CD4-positive, alpha-beta memory T cell (primary cell): ENCODE measurements at regions not wholly inside any gene's neighbourhood (a gene's known extent, or its start where the extent isn't known, plus 50 kb on each side); places are given as distances from the start of the nearest gene placed in this dataset.

ENCODE experiments used
- CTCF ChIA-PET: fragments of 350-600 bp; sonication (Branson Sonifier 250); formaldehyde crosslinking; loops from one replicate; lab custom pipeline; 2021; ENCODE audit warnings: inconsistent platforms; ENCODE audit not compliant: partially characterized antibody; lab: Charles Lee
- POLR2A ChIA-PET: fragments of 350-600 bp; sonication (Branson Sonifier 250); formaldehyde crosslinking; loops from one replicate; lab custom pipeline; 2021; ENCODE audit not compliant: partially characterized antibody; lab: Charles Lee
- DNase-seq, 5 donors: peaks; one replicate each; pipeline versions ENCODE4 v3.0.0 to v3.0.0-alpha.2; 2020 to 2022; ENCODE audit warnings: mixed read lengths in 1 of 5
- H3K27ac ChIP-seq: one replicate; pipeline ENCODE4 v1.7.0; 2013; ENCODE audit warnings: low read depth, low read length
- H3K27me3 ChIP-seq: 2 replicates; pipeline ENCODE4 v1.7.0; 2013; ENCODE audit warnings: mild to moderate bottlenecking, low read length, moderate library complexity; ENCODE audit not compliant: insufficient read depth
- H3K36me3 ChIP-seq: 2 replicates; pipeline ENCODE4 v1.7.0; 2013; ENCODE audit warnings: mild to moderate bottlenecking, low read length, moderate library complexity; ENCODE audit not compliant: insufficient read depth
- H3K4me1 ChIP-seq: 2 replicates; pipeline ENCODE4 v1.7.0; 2013; ENCODE audit warnings: mild to moderate bottlenecking, low read length, moderate library complexity; ENCODE audit not compliant: insufficient read depth
- H3K4me3 ChIP-seq, 2 donors: one replicate each; pipeline ENCODE4 v1.7.0; 2013; ENCODE audit warnings: low read length in 2 of 2, mild to moderate bottlenecking in 1 of 2
- H3K9me3 ChIP-seq, 2 donors: one replicate each; pipeline ENCODE4 v1.7.0; 2013; ENCODE audit warnings: low read length in 2 of 2, control low read depth in 1 of 2; ENCODE audit not compliant: control insufficient read depth in 1 of 2
- H3K27ac Mint-ChIP-seq, 7 donors: one replicate each; pipeline ENCODE4 v1.8.0; 2020 to 2021; ENCODE audit warnings: mixed read lengths in 7 of 7, mild to moderate bottlenecking in 6 of 7, inconsistent platforms in 3 of 7, moderate library complexity in 3 of 7
- H3K27me3 Mint-ChIP-seq, 2 donors: one replicate each; pipeline ENCODE4 v1.8.0; 2020 to 2021; ENCODE audit warnings: mixed read lengths in 2 of 2
- H3K36me3 Mint-ChIP-seq, 2 donors: one replicate each; pipeline ENCODE4 v1.8.0; 2020 to 2021; ENCODE audit warnings: mixed read lengths in 2 of 2, inconsistent platforms in 1 of 2, mild to moderate bottlenecking in 1 of 2
- H3K4me1 Mint-ChIP-seq, 4 donors: one replicate each; pipeline ENCODE4 v1.8.0; 2020 to 2021; ENCODE audit warnings: mixed read lengths in 4 of 4, mild to moderate bottlenecking in 1 of 4
- H3K4me3 Mint-ChIP-seq, 8 donors: one replicate each; pipeline ENCODE4 v1.8.0; 2020 to 2021; ENCODE audit warnings: mixed read lengths in 8 of 8, mild to moderate bottlenecking in 7 of 8, moderate library complexity in 6 of 8, inconsistent platforms in 3 of 8
- H3K9me3 Mint-ChIP-seq, 8 donors: one replicate each; pipeline ENCODE4 v1.8.0; 2020 to 2021; ENCODE audit warnings: mixed read lengths in 8 of 8, mild to moderate bottlenecking in 5 of 8, inconsistent platforms in 3 of 8, moderate library complexity in 1 of 8
- intact Hi-C: fragments of 100-400 bp; cut with micrococcal nuclease; formaldehyde crosslinking; loops from one replicate; pipeline ENCODE4 v1.15.1; 2023

- intact Hi-C loops: no loop called here
- Histone ChIP-seq H3K4me3 (no peak overlapping the region), H3K4me1 (no peaks in the 10 kb centered on the region), H3K27ac (no peak overlapping the region), H3K27me3 (no peaks in the 10 kb centered on the region), H3K9me3 (no peaks in the 10 kb centered on the region), H3K36me3 (no peaks in the 10 kb centered on the region)
- ChIA-PET CTCF (interaction anchor here (1.3 kb wide), 1 partner anchor 10 kb away, joined by 4 read pairs; no protein-coding TSS in a partner anchor), POLR2A (no interaction called here)
- no peaks in the 10 kb centered on the region for H3K36me3 Mint-ChIP-seq
- peaks cover 0 to 2% of the 10 kb centered on the region in 2 donors for H3K27me3 Mint-ChIP-seq
- peaks cover 0 to 3% (median 0%) of the 10 kb centered on the region in 8 donors for H3K9me3 Mint-ChIP-seq
- H3K4me3 Mint-ChIP-seq: no peak overlapping the region
- H3K27ac Mint-ChIP-seq: no peak overlapping the region
- DNase-seq: no peak
- H3K4me1 Mint-ChIP-seq: no peaks in the 10 kb centered on the region
Observed at GRCh38 chr2:16257322-16258028, 317.1 kb downstream of the MYCN start.

DNA sequence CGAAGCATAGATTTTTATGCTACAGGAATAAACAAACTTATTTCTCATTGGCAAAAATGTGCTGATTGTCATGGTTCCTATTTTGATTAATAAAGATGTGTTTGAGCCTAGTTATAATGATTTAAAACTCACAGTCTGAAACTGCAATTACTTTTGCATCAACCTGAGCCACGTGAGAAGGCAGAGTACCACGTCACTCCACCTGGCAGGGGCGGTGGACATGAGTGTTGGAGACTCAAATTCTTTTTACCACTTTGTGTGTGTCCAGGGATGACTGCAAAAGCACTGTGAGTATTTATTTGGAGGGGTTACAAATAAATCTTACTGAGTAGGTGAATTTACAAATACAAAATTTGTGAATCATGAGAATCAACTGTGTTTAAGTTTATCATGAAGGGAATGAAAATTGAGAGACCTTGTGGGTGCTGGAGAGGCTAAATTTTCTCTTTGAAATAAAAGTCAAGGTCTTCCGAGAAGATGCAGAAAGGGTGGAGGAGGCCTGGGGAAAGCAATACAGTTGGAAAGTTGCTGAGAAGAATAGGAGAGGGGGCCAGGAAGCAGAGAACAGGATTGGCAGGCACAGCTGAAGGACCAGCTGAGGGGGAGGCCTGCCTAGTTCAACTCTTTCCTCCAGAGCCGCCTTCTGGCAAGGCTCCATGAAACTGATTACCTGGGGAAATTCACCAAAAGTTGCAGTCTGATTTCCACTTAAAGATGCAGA, 316.4 kb downstream of the MYCN start:
- H3K27me3 ChIP-seq: no peaks in the 10 kb centered on the region
- no peak for DNase-seq
- Mint-ChIP-seq H3K9me3 (peaks cover 0 to 3% (median 0%) of the 10 kb centered on the region in 8 donors), H3K27me3 (peaks cover 0 to 2% of the 10 kb centered on the region in 2 donors), H3K36me3 (no peaks in the 10 kb centered on the region), H3K4me3 (no peak overlapping the region), H3K27ac (no peak overlapping the region), H3K4me1 (no peaks in the 10 kb centered on the region)
- POLR2A ChIA-PET: no interaction called here
- intact Hi-C loops: no loop called here
- no peaks in the 10 kb centered on the region for H3K4me1 ChIP-seq
- CTCF ChIA-PET: no interaction called here
- no peaks in the 10 kb centered on the region for H3K9me3 ChIP-seq
- H3K4me3 ChIP-seq: no peak overlapping the region
- H3K27ac ChIP-seq: no peak overlapping the region
- H3K36me3 ChIP-seq: no peaks in the 10 kb centered on the region

- CTCF ChIA-PET: no interaction called here
- Histone ChIP-seq H3K27ac (no peak overlapping the region), H3K27me3 (no peaks in the 10 kb centered on the region), H3K4me1 (no peaks in the 10 kb centered on the region), H3K36me3 (no peaks in the 10 kb centered on the region), H3K9me3 (no peaks in the 10 kb centered on the region), H3K4me3 (no peak overlapping the region)
- Mint-ChIP-seq H3K4me1 (no peaks in the 10 kb centered on the region), H3K4me3 (no peak overlapping the region), H3K27me3 (peaks cover 0 to 2% of the 10 kb centered on the region in 2 donors), H3K36me3 (no peaks in the 10 kb centered on the region), H3K27ac (no peak overlapping the region), H3K9me3 (peaks cover 0 to 3% (median 0%) of the 10 kb centered on the region in 8 donors)
- POLR2A ChIA-PET: no interaction called here
- intact Hi-C loops: no loop called here
- DNase-seq: no peak
Observed at GRCh38 chr2:16255120-16255519, 314.8 kb downstream of the MYCN start.

DNA sequence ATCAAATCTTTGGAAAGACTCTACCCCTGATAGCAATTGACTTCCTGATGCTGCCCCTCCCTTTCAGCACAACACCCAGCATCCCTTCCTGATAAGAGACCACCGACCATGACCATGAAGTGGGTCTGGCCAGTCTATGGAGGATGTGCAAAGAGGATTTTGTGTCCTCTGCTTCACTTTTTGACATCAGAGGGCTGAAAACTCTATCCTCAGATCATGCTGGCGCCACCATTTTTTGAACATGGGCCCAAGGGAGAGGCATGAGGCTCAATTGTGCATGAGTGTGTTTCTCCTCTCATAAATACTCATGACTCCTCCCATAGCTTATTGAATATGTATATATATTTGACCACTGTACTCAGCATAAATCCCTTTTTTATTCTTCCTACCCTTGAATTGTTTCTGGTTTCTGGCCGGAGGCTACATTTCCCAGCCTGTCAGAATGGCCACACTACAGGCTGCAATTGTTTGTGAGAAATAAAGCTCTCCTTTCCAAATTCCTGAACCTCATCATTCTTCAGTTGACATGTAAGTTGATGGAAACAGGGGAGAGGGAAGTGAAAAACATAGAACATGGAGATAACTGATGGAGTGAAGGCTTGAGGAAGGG, 314.1 kb downstream of the MYCN start:
- ChIA-PET POLR2A (no interaction called here), CTCF (no interaction called here)
- Histone ChIP-seq H3K9me3 (no peaks in the 10 kb centered on the region), H3K4me1 (no peaks in the 10 kb centered on the region), H3K36me3 (no peaks in the 10 kb centered on the region), H3K27ac (no peak overlapping the region), H3K4me3 (no peak overlapping the region), H3K27me3 (no peaks in the 10 kb centered on the region)
- H3K9me3 Mint-ChIP-seq: peaks cover 0 to 3% (median 0%) of the 10 kb centered on the region in 8 donors
- DNase-seq: no peak
- peaks cover 0 to 2% of the 10 kb centered on the region in 2 donors for H3K27me3 Mint-ChIP-seq
- no peak overlapping the region for H3K4me3 Mint-ChIP-seq
- H3K27ac Mint-ChIP-seq: no peak overlapping the region
- H3K4me1 Mint-ChIP-seq: no peaks in the 10 kb centered on the region
- no peaks in the 10 kb centered on the region for H3K36me3 Mint-ChIP-seq
- intact Hi-C loops: no loop called here

DNA sequence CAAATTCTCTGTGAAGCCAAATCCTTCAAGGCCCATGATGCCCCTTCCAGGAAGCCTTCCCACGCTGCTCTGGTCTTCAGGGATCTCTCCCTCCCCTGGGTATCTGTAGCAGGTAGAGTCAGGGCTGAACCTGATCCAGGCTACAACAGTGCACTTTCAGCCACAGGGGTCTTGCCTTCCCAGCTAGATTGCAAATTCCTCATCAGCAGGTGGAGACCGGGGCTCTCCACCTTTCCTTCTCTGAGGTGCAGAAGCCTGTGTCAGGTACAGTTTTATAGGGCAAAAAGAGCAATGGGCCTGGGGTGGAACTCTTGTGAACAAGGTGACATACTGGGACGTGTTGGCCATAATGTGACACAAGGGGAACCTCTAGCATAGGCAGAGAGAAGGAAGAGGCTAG, 312.9 kb downstream of the MYCN start:
- no peak for DNase-seq
- Mint-ChIP-seq H3K27ac (no peak overlapping the region), H3K36me3 (no peaks in the 10 kb centered on the region), H3K9me3 (peaks cover 0 to 3% (median 0%) of the 10 kb centered on the region in 8 donors), H3K4me3 (no peak overlapping the region), H3K4me1 (no peaks in the 10 kb centered on the region), H3K27me3 (peaks cover 0 to 2% of the 10 kb centered on the region in 2 donors)
- POLR2A ChIA-PET: no interaction called here
- CTCF ChIA-PET: no interaction called here
- intact Hi-C loops: no loop called here
- Histone ChIP-seq H3K27me3 (no peaks in the 10 kb centered on the region), H3K36me3 (no peaks in the 10 kb centered on the region), H3K27ac (no peak overlapping the region), H3K9me3 (no peaks in the 10 kb centered on the region), H3K4me3 (no peak overlapping the region), H3K4me1 (no peaks in the 10 kb centered on the region)

DNA sequence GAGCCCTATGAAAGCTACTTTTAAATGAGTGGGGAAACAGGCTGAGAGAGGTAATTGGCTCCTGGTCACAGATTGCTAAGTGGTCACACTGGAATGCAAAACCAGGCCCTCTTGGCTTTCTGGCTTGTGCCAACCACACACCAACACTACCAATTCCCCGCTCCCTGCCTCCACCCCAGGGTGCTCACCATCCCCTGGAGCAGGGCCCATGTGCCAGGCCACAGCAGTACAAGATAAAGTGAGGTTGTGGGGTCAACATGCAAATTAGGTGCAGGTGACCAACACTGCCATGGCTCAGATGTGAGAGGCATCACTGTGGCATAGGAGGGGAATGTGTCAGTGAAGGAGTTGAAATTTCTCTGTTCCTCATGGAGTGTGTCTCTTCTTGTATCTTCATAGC, 312.5 kb downstream of the MYCN start:
- H3K4me3 Mint-ChIP-seq: no peak overlapping the region
- H3K9me3 Mint-ChIP-seq: peaks cover 0 to 3% (median 0%) of the 10 kb centered on the region in 8 donors
- H3K36me3 ChIP-seq: no peaks in the 10 kb centered on the region
- DNase-seq: no peak
- H3K4me1 ChIP-seq: no peaks in the 10 kb centered on the region
- no peaks in the 10 kb centered on the region for H3K36me3 Mint-ChIP-seq
- H3K27me3 Mint-ChIP-seq: peaks cover 0 to 2% of the 10 kb centered on the region in 2 donors
- H3K27ac ChIP-seq: no peak overlapping the region
- no peak overlapping the region for H3K4me3 ChIP-seq
- H3K4me1 Mint-ChIP-seq: no peaks in the 10 kb centered on the region
- no peaks in the 10 kb centered on the region for H3K9me3 ChIP-seq
- no peaks in the 10 kb centered on the region for H3K27me3 ChIP-seq
- POLR2A ChIA-PET: no interaction called here
- H3K27ac Mint-ChIP-seq: no peak overlapping the region
- CTCF ChIA-PET: no interaction called here
- intact Hi-C loops: no loop called here

- Histone ChIP-seq H3K4me3 (no peak overlapping the region), H3K36me3 (no peaks in the 10 kb centered on the region), H3K9me3 (no peaks in the 10 kb centered on the region), H3K27ac (no peak overlapping the region), H3K4me1 (no peaks in the 10 kb centered on the region), H3K27me3 (no peaks in the 10 kb centered on the region)
- H3K4me1 Mint-ChIP-seq: no peaks in the 10 kb centered on the region
- H3K9me3 Mint-ChIP-seq: peaks cover 0 to 3% (median 0%) of the 10 kb centered on the region in 8 donors
- intact Hi-C loops: no loop called here
- CTCF ChIA-PET: no interaction called here
- no peak overlapping the region for H3K27ac Mint-ChIP-seq
- no peak for DNase-seq
- POLR2A ChIA-PET: no interaction called here
- peaks cover 0 to 2% of the 10 kb centered on the region in 2 donors for H3K27me3 Mint-ChIP-seq
- no peaks in the 10 kb centered on the region for H3K36me3 Mint-ChIP-seq
- no peak overlapping the region for H3K4me3 Mint-ChIP-seq
Observed at GRCh38 chr2:16252251-16252650, 311.9 kb downstream of the MYCN start.
